Fibroblast of lung (primary cell): ENCODE measurements at regions not wholly inside any gene's neighbourhood (a gene's known extent, or its start where the extent isn't known, plus 50 kb on each side); places are given as distances from the start of the nearest gene placed in this dataset.

ENCODE experiments used
- EZH2 ChIP-seq: IDR thresholded peaks from 2 replicates; pipeline ENCODE4 v1.5.1; 2012; ENCODE audit warnings: low read length, control low read depth, mild to moderate bottlenecking; ENCODE audit errors: missing control alignments
- TF ChIP-seq, protein P1 (sequence below), 2 donors: IDR thresholded peaks in 1 of 2; conservative IDR thresholded peaks in 1 of 2; 1 replicate in 1 of 2; 2 replicates in 1 of 2; pipeline ENCODE4 v1.5.1; 2011 to 2012; ENCODE audit warnings: low read length in 2 of 2, control low read depth in 1 of 2, inconsistent platforms in 1 of 2, low read depth in 1 of 2, mild to moderate bottlenecking in 1 of 2

DNA sequence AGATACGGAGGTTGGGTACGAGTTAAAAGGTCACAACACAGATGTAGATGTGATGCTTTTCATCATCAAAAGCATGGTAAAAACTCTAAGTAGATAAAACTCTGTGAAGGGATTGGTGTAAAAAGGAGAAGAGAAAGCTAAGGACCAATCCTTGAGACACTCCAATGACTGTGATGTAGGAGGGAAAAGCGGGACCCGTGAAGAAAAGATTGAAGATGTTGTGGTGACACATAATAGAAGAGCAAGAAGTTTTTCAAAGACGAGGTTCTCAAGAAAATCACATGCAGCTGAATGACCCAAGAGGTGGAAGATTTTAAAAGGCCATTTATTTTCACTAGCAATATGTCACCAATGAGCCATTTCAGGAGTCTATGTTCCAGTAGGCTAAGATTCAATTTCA is 179.5 kb downstream of the MRPL39 start:
- TF ChIP-seq, protein P1, sequence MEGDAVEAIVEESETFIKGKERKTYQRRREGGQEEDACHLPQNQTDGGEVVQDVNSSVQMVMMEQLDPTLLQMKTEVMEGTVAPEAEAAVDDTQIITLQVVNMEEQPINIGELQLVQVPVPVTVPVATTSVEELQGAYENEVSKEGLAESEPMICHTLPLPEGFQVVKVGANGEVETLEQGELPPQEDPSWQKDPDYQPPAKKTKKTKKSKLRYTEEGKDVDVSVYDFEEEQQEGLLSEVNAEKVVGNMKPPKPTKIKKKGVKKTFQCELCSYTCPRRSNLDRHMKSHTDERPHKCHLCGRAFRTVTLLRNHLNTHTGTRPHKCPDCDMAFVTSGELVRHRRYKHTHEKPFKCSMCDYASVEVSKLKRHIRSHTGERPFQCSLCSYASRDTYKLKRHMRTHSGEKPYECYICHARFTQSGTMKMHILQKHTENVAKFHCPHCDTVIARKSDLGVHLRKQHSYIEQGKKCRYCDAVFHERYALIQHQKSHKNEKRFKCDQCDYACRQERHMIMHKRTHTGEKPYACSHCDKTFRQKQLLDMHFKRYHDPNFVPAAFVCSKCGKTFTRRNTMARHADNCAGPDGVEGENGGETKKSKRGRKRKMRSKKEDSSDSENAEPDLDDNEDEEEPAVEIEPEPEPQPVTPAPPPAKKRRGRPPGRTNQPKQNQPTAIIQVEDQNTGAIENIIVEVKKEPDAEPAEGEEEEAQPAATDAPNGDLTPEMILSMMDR (conservative IDR thresholded peaks at IDR 0.05 in 1 of 2, IDR thresholded peaks at IDR 0.05 in 1 of 2; ENCODE audit: low read depth in 1 of 2, low read length in 2 of 2): no peak
- TF ChIP-seq EZH2: no peak
